Activated T-cell treated with anti-CD3 and anti-CD28 coated beads, Interleukin-2, amount 50 U/mL, for 72 hours (primary cell): ENCODE measurements at regions not wholly inside any gene's neighbourhood (a gene's known extent, or its start where the extent isn't known, plus 50 kb on each side); places are given as distances from the start of the nearest gene placed in this dataset.

Experiments
- ATAC-seq, 2 donors: fragments of 150-1000 bp; cut with Tn5 transposase; replicated peaks in 1 of 2; 2 replicates each; pipeline ENCODE4 v1.10.0; 2021; ENCODE audit warnings: moderate library complexity in 2 of 2, mild to moderate bottlenecking in 1 of 2
- DNase-seq, 2 donors: peaks; one replicate each; pipeline ENCODE4 v3.0.0; 2021 to 2022; ENCODE audit warnings: mixed read lengths in 1 of 2
- H3K27ac Mint-ChIP-seq: one replicate; pipeline ENCODE4 v1.8.0; 2022; ENCODE audit warnings: mild to moderate bottlenecking, moderate library complexity, mixed read lengths
- H3K27me3 Mint-ChIP-seq: one replicate; pipeline ENCODE4 v1.8.0; 2022; ENCODE audit warnings: low read depth, mixed read lengths
- H3K36me3 Mint-ChIP-seq, 2 donors: one replicate each; pipeline ENCODE4 v1.8.0; 2022; ENCODE audit warnings: mixed read lengths in 2 of 2, mild to moderate bottlenecking in 1 of 2; ENCODE audit not compliant: insufficient read depth in 2 of 2
- H3K4me1 Mint-ChIP-seq: one replicate; pipeline ENCODE4 v1.8.0; 2022; ENCODE audit warnings: low read depth, mixed read lengths
- H3K4me3 Mint-ChIP-seq, 2 donors: one replicate each; pipeline ENCODE4 v1.8.0; 2022; ENCODE audit warnings: mild to moderate bottlenecking in 2 of 2, mixed read lengths in 2 of 2, moderate library complexity in 2 of 2
- H3K9me3 Mint-ChIP-seq, 2 donors: one replicate each; pipeline ENCODE4 v1.8.0; 2022; ENCODE audit warnings: mixed read lengths in 2 of 2

GRCh38 chr5:159450417-159450816, 120.1 kb upstream of the IL12B start:
- H3K27ac Mint-ChIP-seq = no peak overlapping the region
- H3K9me3 Mint-ChIP-seq = no peaks in the 10 kb centered on the region
- no peaks in the 10 kb centered on the region for H3K36me3 Mint-ChIP-seq
- ATAC-seq (no peak), DNase-seq (no peak)
- peaks cover 8% of the 10 kb centered on the region for H3K4me1 Mint-ChIP-seq
- peaks cover 86% of the 10 kb centered on the region for H3K27me3 Mint-ChIP-seq
- no peak overlapping the region for H3K4me3 Mint-ChIP-seq

GRCh38 chr5:159451197-159452052, 121.1 kb upstream of the IL12B start:
- Mint-ChIP-seq H3K27ac (no peak overlapping the region), H3K27me3 (peaks cover 86% of the 10 kb centered on the region), H3K4me3 (no peak overlapping the region), H3K9me3 (no peaks in the 10 kb centered on the region), H3K4me1 (peaks cover 12% of the 10 kb centered on the region), H3K36me3 (no peaks in the 10 kb centered on the region)
- ATAC-seq (peak; percentile 38 to 45), DNase-seq (no peak)

GRCh38 chr5:159452480-159453167, 122.3 kb upstream of the IL12B start:
- Mint-ChIP-seq H3K4me3 (no peak overlapping the region), H3K4me1 (peaks cover 24% of the 10 kb centered on the region), H3K27me3 (peaks cover 76% of the 10 kb centered on the region), H3K27ac (no peak overlapping the region), H3K9me3 (no peaks in the 10 kb centered on the region), H3K36me3 (no peaks in the 10 kb centered on the region)
- DNase-seq (no peak), ATAC-seq (no peak)

GRCh38 chr5:159453209-159453608, 122.9 kb upstream of the IL12B start:
- Mint-ChIP-seq H3K9me3 (no peaks in the 10 kb centered on the region), H3K27ac (no peak overlapping the region), H3K4me3 (no peak overlapping the region), H3K4me1 (peaks cover 30% of the 10 kb centered on the region), H3K36me3 (no peaks in the 10 kb centered on the region), H3K27me3 (peaks cover 76% of the 10 kb centered on the region)
- DNase-seq = no peak
- ATAC-seq = no peak

GRCh38 chr5:159456261-159456660, 126.0 kb upstream of the IL12B start:
- H3K27me3 Mint-ChIP-seq = peaks cover 62% of the 10 kb centered on the region
- no peak overlapping the region for H3K4me3 Mint-ChIP-seq
- no peak overlapping the region for H3K27ac Mint-ChIP-seq
- DNase-seq (no peak), ATAC-seq (no peak)
- H3K36me3 Mint-ChIP-seq = no peaks in the 10 kb centered on the region
- H3K4me1 Mint-ChIP-seq = peaks cover 48% of the 10 kb centered on the region
- no peaks in the 10 kb centered on the region for H3K9me3 Mint-ChIP-seq

GRCh38 chr5:159456722-159457465, 126.6 kb upstream of the IL12B start:
- H3K4me3 Mint-ChIP-seq = peak overlapping the region in 1 of 2 donors; percentile 27
- ATAC-seq (peak; percentile 88 to 90), DNase-seq (peak; percentile 75 to 83)

GRCh38 chr5:159458217-159458711, 128.0 kb upstream of the IL12B start:
- no peaks in the 10 kb centered on the region for H3K9me3 Mint-ChIP-seq
- no peaks in the 10 kb centered on the region for H3K36me3 Mint-ChIP-seq
- DNase-seq = peak; percentile 52 to 59
- H3K4me1 Mint-ChIP-seq = peaks cover 44% of the 10 kb centered on the region
- H3K27ac Mint-ChIP-seq = peak overlapping the region; percentile 13
- H3K4me3 Mint-ChIP-seq = peak overlapping the region; percentile 12 to 53
- peaks cover 47% of the 10 kb centered on the region for H3K27me3 Mint-ChIP-seq
- peak; percentile 67 to 68 for ATAC-seq

More at GRCh38 chr5:159456722-159457465, 126.6 kb upstream of the IL12B start:
- peak overlapping the region; percentile 25 for H3K27ac Mint-ChIP-seq
- no peaks in the 10 kb centered on the region for H3K36me3 Mint-ChIP-seq
- no peaks in the 10 kb centered on the region for H3K9me3 Mint-ChIP-seq
- peaks cover 58% of the 10 kb centered on the region for H3K27me3 Mint-ChIP-seq
- H3K4me1 Mint-ChIP-seq = peaks cover 44% of the 10 kb centered on the region

GRCh38 chr5:159459132-159459627, 128.9 kb upstream of the IL12B start:
- H3K9me3 Mint-ChIP-seq = no peaks in the 10 kb centered on the region
- peaks cover 44% of the 10 kb centered on the region for H3K4me1 Mint-ChIP-seq
- H3K27ac Mint-ChIP-seq = no peak overlapping the region
- ATAC-seq = no peak
- H3K36me3 Mint-ChIP-seq = no peaks in the 10 kb centered on the region
- no peak for DNase-seq
- H3K27me3 Mint-ChIP-seq = peaks cover 41% of the 10 kb centered on the region
- no peak overlapping the region for H3K4me3 Mint-ChIP-seq

GRCh38 chr5:159459951-159460538, 129.8 kb upstream of the IL12B start:
- peaks cover 44% of the 10 kb centered on the region for H3K4me1 Mint-ChIP-seq
- no peaks in the 10 kb centered on the region for H3K36me3 Mint-ChIP-seq
- DNase-seq (no peak), ATAC-seq (no peak)
- peaks cover 36% of the 10 kb centered on the region for H3K27me3 Mint-ChIP-seq
- H3K4me3 Mint-ChIP-seq = no peak overlapping the region
- H3K27ac Mint-ChIP-seq = no peak overlapping the region
- no peaks in the 10 kb centered on the region for H3K9me3 Mint-ChIP-seq

GRCh38 chr5:159463590-159464321, 133.5 kb upstream of the IL12B start:
- no peak overlapping the region for H3K4me3 Mint-ChIP-seq
- H3K36me3 Mint-ChIP-seq = no peaks in the 10 kb centered on the region
- peaks cover 19% of the 10 kb centered on the region for H3K4me1 Mint-ChIP-seq
- H3K27ac Mint-ChIP-seq = no peak overlapping the region
- ATAC-seq (no peak), DNase-seq (no peak)
- H3K9me3 Mint-ChIP-seq = no peaks in the 10 kb centered on the region
- peaks cover 40% of the 10 kb centered on the region for H3K27me3 Mint-ChIP-seq

- no peaks in the 10 kb centered on the region for H3K9me3 Mint-ChIP-seq
- H3K36me3 Mint-ChIP-seq = no peaks in the 10 kb centered on the region
- DNase-seq (no peak), ATAC-seq (no peak)
- H3K4me1 Mint-ChIP-seq = peaks cover 18% of the 10 kb centered on the region
- H3K4me3 Mint-ChIP-seq = no peak overlapping the region
- H3K27ac Mint-ChIP-seq = no peak overlapping the region
- peaks cover 38% of the 10 kb centered on the region for H3K27me3 Mint-ChIP-seq
These were observed 135.3 kb upstream of the IL12B start for GRCh38 chr5:159465604-159466003.

GRCh38 chr5:159467666-159468065, 137.4 kb upstream of the IL12B start:
- H3K4me1 Mint-ChIP-seq = peaks cover 18% of the 10 kb centered on the region
- ATAC-seq (no peak), DNase-seq (no peak)
- no peak overlapping the region for H3K4me3 Mint-ChIP-seq
- H3K9me3 Mint-ChIP-seq = no peaks in the 10 kb centered on the region
- H3K36me3 Mint-ChIP-seq = no peaks in the 10 kb centered on the region
- peaks cover 29% of the 10 kb centered on the region for H3K27me3 Mint-ChIP-seq
- no peak overlapping the region for H3K27ac Mint-ChIP-seq
